MCF 10A (cell line): ENCODE measurements at regions not wholly inside any gene's neighbourhood (a gene's known extent, or its start where the extent isn't known, plus 50 kb on each side); places are given as distances from the start of the nearest gene placed in this dataset.

Experiments used
- BruUV-seq: library from RNA; stranded (reverse); fragments of 400-500 nt; replicated peaks from 2 replicates; lab custom pipeline; 2021; lab: Mats Ljungman, UMichigan
- CTCF ChIA-PET: fragments of 300-600 bp; sonication (Branson Sonifier 250); formaldehyde crosslinking; extraction: SDS; loops from one replicate; lab custom pipeline; 2021; ENCODE audit warnings: antibody characterized with exemption, inconsistent platforms; lab: Yijun Ruan, JAX
- POLR2A ChIA-PET: fragments of 300-600, 350-650 bp; sonication (Branson Sonifier 250); formaldehyde crosslinking; extraction: SDS; loops from one replicate; lab custom pipeline; 2020; ENCODE audit warnings: antibody characterized with exemption, inconsistent platforms; lab: Yijun Ruan, JAX
- DNase-seq: peaks from one replicate; pipeline ENCODE4 v3.0.0-alpha.2; 2018; ENCODE audit not compliant: unreplicated experiment
- H3K27ac Mint-ChIP-seq: one replicate; pipeline ENCODE4 v1.8.0; 2022; ENCODE audit warnings: mild to moderate bottlenecking, low read depth, mixed read lengths; ENCODE audit not compliant: unreplicated experiment
- H3K27me3 Mint-ChIP-seq: one replicate; pipeline ENCODE4 v1.8.0; 2022; ENCODE audit warnings: mixed read lengths; ENCODE audit not compliant: insufficient read depth, unreplicated experiment
- H3K36me3 Mint-ChIP-seq: one replicate; pipeline ENCODE4 v1.8.0; 2022; ENCODE audit warnings: mild to moderate bottlenecking, moderate library complexity, mixed read lengths; ENCODE audit not compliant: insufficient read depth, unreplicated experiment
- H3K4me1 Mint-ChIP-seq: one replicate; pipeline ENCODE4 v1.8.0; 2022; ENCODE audit warnings: mixed read lengths; ENCODE audit not compliant: insufficient read depth, unreplicated experiment
- H3K4me3 Mint-ChIP-seq: one replicate; pipeline ENCODE4 v1.8.0; 2022; ENCODE audit warnings: mild to moderate bottlenecking, moderate library complexity, mixed read lengths; ENCODE audit not compliant: unreplicated experiment
- H3K9me3 Mint-ChIP-seq: one replicate; pipeline ENCODE4 v1.8.0; 2022; ENCODE audit warnings: mixed read lengths; ENCODE audit not compliant: unreplicated experiment
- intact Hi-C: fragments of 100-400 bp; cut with micrococcal nuclease; formaldehyde crosslinking; loops from 2 replicates; pipeline ENCODE4 v1.14.1; 2022
- TF ChIP-seq, protein P1 (sequence below): fragments of 200-600 bp; IDR thresholded peaks from one replicate; pipeline ENCODE4 v1.8.0; 2022; ENCODE audit warnings: antibody characterized with exemption, mild to moderate bottlenecking; ENCODE audit not compliant: unreplicated experiment

DNA sequence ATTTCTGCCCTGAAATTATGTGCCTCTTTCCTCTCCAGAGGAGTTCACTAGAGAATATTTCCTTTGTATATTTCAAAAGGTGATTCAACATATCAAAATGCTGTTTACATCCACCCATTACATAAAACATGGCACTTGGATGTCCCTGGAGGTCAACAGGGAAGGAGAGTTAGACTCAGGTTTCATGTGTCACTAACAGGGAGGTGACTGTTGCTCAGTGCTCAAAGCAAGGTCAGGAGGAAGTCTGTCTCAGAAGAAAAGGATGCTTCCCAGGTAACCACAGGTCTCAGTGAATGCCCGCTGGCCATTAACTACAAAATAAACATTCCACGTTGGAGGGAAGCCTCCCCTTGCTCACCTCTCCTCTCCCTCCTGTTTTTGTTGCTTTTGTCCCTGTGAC lies 198.6 kb downstream of the AXIN2 start:
- Mint-ChIP-seq H3K36me3 (no peaks in the 10 kb centered on the region), H3K27ac (no peak overlapping the region), H3K9me3 (no peaks in the 10 kb centered on the region), H3K4me3 (no peak overlapping the region), H3K4me1 (peaks cover 14% of the 10 kb centered on the region), H3K27me3 (no peaks in the 10 kb centered on the region)
- ChIA-PET POLR2A (interaction anchor here (0.7 kb wide), 1 partner anchor 12 kb away, joined by 3 read pairs; no protein-coding TSS in a partner anchor), CTCF (no interaction called here)
- no TSS peak for BruUV-seq
- peak; percentile 18 for DNase-seq
- intact Hi-C loops = no loop called here
- TF ChIP-seq, protein P1, sequence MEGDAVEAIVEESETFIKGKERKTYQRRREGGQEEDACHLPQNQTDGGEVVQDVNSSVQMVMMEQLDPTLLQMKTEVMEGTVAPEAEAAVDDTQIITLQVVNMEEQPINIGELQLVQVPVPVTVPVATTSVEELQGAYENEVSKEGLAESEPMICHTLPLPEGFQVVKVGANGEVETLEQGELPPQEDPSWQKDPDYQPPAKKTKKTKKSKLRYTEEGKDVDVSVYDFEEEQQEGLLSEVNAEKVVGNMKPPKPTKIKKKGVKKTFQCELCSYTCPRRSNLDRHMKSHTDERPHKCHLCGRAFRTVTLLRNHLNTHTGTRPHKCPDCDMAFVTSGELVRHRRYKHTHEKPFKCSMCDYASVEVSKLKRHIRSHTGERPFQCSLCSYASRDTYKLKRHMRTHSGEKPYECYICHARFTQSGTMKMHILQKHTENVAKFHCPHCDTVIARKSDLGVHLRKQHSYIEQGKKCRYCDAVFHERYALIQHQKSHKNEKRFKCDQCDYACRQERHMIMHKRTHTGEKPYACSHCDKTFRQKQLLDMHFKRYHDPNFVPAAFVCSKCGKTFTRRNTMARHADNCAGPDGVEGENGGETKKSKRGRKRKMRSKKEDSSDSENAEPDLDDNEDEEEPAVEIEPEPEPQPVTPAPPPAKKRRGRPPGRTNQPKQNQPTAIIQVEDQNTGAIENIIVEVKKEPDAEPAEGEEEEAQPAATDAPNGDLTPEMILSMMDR = no peak

DNA sequence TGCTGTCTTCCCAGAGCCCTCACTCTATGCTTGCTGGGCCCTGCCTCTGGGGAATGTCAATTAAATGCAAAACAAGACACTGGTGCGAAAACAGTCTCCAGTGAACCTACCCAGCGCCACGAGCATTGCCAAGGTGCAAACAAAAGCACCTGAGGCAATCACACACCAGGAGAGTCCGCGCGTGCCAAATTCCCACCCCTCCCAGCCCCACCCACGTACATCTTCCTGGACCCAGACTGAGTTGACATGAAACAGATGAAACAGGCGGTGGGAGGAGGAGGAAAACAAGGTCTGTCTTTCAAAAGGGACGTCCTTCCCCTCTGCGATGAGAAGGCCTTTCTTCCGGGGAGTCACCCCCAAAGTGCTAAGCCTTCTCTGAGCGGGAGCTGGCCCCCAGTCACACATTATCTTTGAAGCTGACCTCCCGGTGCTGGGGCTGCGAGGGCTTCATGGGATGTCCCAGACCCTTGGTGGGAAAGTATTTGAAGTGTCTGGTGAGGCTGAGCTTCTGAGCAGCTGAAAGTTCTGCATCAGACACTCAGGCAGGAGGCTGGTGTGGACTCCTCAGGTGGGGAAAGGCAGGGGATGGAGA lies 200.4 kb downstream of the AXIN2 start:
- peak; percentile 39 for DNase-seq
- no peak overlapping the region for H3K4me3 Mint-ChIP-seq
- no peaks in the 10 kb centered on the region for H3K27me3 Mint-ChIP-seq
- no TSS peak for BruUV-seq
- H3K9me3 Mint-ChIP-seq = no peaks in the 10 kb centered on the region
- intact Hi-C loops = no loop called here
- H3K36me3 Mint-ChIP-seq = no peaks in the 10 kb centered on the region
- ChIA-PET CTCF (no interaction called here), POLR2A (no interaction called here)
- peaks cover 14% of the 10 kb centered on the region for H3K4me1 Mint-ChIP-seq
- H3K27ac Mint-ChIP-seq = no peak overlapping the region
- TF ChIP-seq, protein P1 = no peak

DNA sequence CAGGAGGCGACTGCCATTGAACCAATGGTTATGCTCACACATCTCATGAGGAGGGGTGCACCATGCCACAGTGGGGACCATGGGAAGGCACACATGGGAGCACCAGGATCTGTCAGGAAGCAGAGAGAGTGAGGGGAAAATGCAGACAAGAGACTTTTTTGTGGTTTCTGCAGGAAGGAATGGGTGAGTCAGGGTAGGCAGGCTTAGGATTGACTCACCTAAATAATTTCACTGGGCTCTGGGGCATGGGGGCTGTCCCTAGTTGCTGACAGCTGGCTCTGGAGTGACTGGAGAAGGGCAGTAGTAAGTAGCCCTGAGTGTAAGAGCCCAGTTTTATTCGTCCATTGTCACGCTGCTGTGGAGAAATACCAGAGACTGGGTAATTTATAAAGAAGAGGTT lies 202.4 kb downstream of the AXIN2 start:
- no TSS peak for BruUV-seq
- H3K27me3 Mint-ChIP-seq = no peaks in the 10 kb centered on the region
- intact Hi-C loops = no loop called here

DNA sequence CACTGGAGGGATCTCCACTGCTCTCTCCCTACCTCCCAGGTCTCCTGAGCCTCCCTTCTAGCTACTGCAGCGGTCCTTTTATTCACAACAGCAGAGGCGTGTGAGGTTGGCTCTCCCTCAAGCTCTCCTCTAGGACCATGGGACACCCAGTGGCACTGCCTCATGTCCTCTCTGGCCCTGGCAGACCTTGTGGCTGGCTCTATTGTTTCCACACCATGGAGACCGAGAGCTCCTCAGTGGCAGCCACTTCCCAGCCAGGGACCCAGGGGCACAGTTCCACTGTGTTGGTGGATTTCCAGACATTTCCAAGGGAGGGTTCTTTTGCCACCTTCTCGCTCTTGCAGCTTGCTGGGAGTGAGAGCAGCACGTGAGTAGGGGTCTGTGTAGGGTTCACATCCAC lies 204.9 kb downstream of the AXIN2 start:
- no peak for DNase-seq
- peaks cover 14% of the 10 kb centered on the region for H3K4me1 Mint-ChIP-seq
- ChIA-PET POLR2A (no interaction called here), CTCF (no interaction called here)
- no TSS peak for BruUV-seq
- no peaks in the 10 kb centered on the region for H3K9me3 Mint-ChIP-seq
- H3K27ac Mint-ChIP-seq = peak overlapping the region; percentile 14
- no peaks in the 10 kb centered on the region for H3K36me3 Mint-ChIP-seq
- TF ChIP-seq, protein P1 = no peak
- no peak overlapping the region for H3K4me3 Mint-ChIP-seq
- intact Hi-C loops = no loop called here
- no peaks in the 10 kb centered on the region for H3K27me3 Mint-ChIP-seq

More for the DNA sequence above, 202.4 kb downstream of the AXIN2 start:
- CTCF ChIA-PET = no interaction called here
- Mint-ChIP-seq H3K36me3 (no peaks in the 10 kb centered on the region), H3K4me3 (no peak overlapping the region), H3K4me1 (peaks cover 14% of the 10 kb centered on the region), H3K27ac (no peak overlapping the region), H3K9me3 (no peaks in the 10 kb centered on the region)
- POLR2A ChIA-PET = interaction anchor here (0.6 kb wide), 1 partner anchor 165 kb away, joined by 3 read pairs; no protein-coding TSS in a partner anchor
- TF ChIP-seq, protein P1 = no peak
- peak; percentile 87 for DNase-seq
